Neural progenitor cell (in vitro differentiated cells): ENCODE measurements at regions not wholly inside any gene's neighbourhood (a gene's known extent, or its start where the extent isn't known, plus 50 kb on each side); places are given as distances from the start of the nearest gene placed in this dataset.

Experiments used
- DNase-seq: peaks from one replicate; pipeline ENCODE4 v3.0.0-alpha.2; 2016; ENCODE audit warnings: low spot score
- H2AFZ ChIP-seq: fragments of 200-600 bp; sonication (generic); replicated peaks from 2 replicates; pipeline ENCODE4 v1.6.1; 2016; ENCODE audit warnings: antibody characterized with exemption
- H3F3A ChIP-seq: fragments of 200-600 bp; sonication (generic); 2 replicates; pipeline ENCODE4 v1.6.1; 2016; ENCODE audit warnings: antibody characterized with exemption, low read depth
- H3K27ac ChIP-seq: fragments of 200-600 bp; sonication (generic); 2 replicates; pipeline ENCODE4 v1.5.1; 2016; ENCODE audit warnings: mild to moderate bottlenecking
- H3K27me3 ChIP-seq: fragments of 200-600 bp; sonication (generic); 2 replicates; pipeline ENCODE4 v1.6.1; 2016; ENCODE audit warnings: mild to moderate bottlenecking, moderate library complexity
- H3K36me3 ChIP-seq: fragments of 200-600 bp; sonication (generic); 2 replicates; pipeline ENCODE4 v1.5.1; 2016
- H3K4me1 ChIP-seq: fragments of 200-600 bp; sonication (generic); 2 replicates; pipeline ENCODE4 v1.6.1; 2016; ENCODE audit warnings: mixed run types
- H3K4me2 ChIP-seq: fragments of 200-600 bp; sonication (generic); 2 replicates; pipeline ENCODE4 v1.6.1; 2016
- H3K4me3 ChIP-seq: fragments of 200-600 bp; sonication (generic); 2 replicates; pipeline ENCODE4 v1.5.1; 2016
- H3K79me2 ChIP-seq: fragments of 200-600 bp; sonication (generic); 2 replicates; pipeline ENCODE4 v1.6.1; 2016; ENCODE audit warnings: low read depth
- H3K9ac ChIP-seq: fragments of 200-600 bp; sonication (generic); 2 replicates; pipeline ENCODE4 v1.6.1; 2016
- H3K9me3 ChIP-seq: fragments of 200-600 bp; sonication (generic); 2 replicates; pipeline ENCODE4 v1.5.1; 2016; ENCODE audit warnings: low read depth
- H4K20me1 ChIP-seq: fragments of 200-600 bp; sonication (generic); 2 replicates; pipeline ENCODE4 v1.6.1; 2016; ENCODE audit warnings: low read depth
- H3K27ac Mint-ChIP-seq: 3 replicates; pipeline ENCODE4 v1.8.0; 2021; ENCODE audit warnings: mixed read lengths
- H3K27me3 Mint-ChIP-seq: 2 replicates; pipeline ENCODE4 v1.8.0; 2022; ENCODE audit warnings: low read depth, mild to moderate bottlenecking, inconsistent platforms, moderate library complexity, mixed read lengths; ENCODE audit not compliant: insufficient read depth
- H3K36me3 Mint-ChIP-seq: 3 replicates; pipeline ENCODE4 v1.8.0; 2021; ENCODE audit warnings: mixed read lengths
- H3K4me1 Mint-ChIP-seq: 3 replicates; pipeline ENCODE4 v1.8.0; 2021; ENCODE audit warnings: mixed read lengths
- H3K4me3 Mint-ChIP-seq: 3 replicates; pipeline ENCODE4 v1.8.0; 2021; ENCODE audit warnings: mild to moderate bottlenecking, moderate library complexity, mixed read lengths
- H3K9me3 Mint-ChIP-seq: 3 replicates; pipeline ENCODE4 v1.8.0; 2020; ENCODE audit warnings: mixed read lengths
- EZH2 ChIP-seq: fragments of 200-600 bp; sonication (generic); IDR thresholded peaks from 2 replicates; pipeline ENCODE4 v1.6.1; 2017; ENCODE audit warnings: antibody characterized with exemption, mild to moderate bottlenecking, moderate library complexity
- EZH2phosphoT487 ChIP-seq: fragments of 200-600 bp; sonication (generic); IDR thresholded peaks from 2 replicates; pipeline ENCODE4 v1.6.1; 2017; ENCODE audit warnings: antibody characterized with exemption
- TF ChIP-seq, protein P1 (sequence below): fragments of 200-600 bp; sonication (generic); IDR thresholded peaks from 2 replicates; pipeline ENCODE4 v1.5.1; 2017; ENCODE audit warnings: antibody characterized with exemption, mild to moderate bottlenecking

DNA sequence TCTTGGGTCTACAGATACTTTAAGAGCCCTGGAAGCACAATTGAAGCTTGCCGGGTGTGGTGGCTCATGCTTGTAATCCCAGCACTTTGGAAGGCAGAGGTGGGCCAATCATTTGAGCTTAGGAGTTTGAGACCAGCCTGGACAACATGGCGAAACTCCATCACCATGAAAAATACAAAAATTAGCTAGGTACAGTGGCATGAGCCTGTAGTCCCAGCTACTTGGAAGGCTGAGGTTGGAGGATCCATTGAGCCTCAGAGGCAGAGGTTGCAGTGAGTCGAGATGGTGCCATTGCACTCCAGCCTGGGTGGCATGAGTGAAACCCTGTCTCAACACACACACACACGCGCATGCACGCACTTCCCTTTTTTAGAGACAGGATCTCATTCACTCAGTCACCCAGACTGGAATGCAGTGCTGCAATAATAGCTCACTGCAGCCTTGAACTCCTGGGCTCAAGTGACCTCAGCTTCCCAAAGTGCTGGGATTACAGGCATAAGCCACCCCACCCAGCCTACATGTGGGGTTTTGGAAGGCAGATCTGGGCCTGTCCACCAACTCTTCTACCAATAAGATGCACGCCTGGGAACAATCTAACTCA lies 182.5 kb upstream of the JARID2 start:
- no peak for TF ChIP-seq EZH2phosphoT487
- TF ChIP-seq EZH2: no peak
- TF ChIP-seq, protein P1, sequence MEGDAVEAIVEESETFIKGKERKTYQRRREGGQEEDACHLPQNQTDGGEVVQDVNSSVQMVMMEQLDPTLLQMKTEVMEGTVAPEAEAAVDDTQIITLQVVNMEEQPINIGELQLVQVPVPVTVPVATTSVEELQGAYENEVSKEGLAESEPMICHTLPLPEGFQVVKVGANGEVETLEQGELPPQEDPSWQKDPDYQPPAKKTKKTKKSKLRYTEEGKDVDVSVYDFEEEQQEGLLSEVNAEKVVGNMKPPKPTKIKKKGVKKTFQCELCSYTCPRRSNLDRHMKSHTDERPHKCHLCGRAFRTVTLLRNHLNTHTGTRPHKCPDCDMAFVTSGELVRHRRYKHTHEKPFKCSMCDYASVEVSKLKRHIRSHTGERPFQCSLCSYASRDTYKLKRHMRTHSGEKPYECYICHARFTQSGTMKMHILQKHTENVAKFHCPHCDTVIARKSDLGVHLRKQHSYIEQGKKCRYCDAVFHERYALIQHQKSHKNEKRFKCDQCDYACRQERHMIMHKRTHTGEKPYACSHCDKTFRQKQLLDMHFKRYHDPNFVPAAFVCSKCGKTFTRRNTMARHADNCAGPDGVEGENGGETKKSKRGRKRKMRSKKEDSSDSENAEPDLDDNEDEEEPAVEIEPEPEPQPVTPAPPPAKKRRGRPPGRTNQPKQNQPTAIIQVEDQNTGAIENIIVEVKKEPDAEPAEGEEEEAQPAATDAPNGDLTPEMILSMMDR: no peak
- no peak overlapping the region for H3K27ac ChIP-seq
- DNase-seq: no peak
- H3K9me3 Mint-ChIP-seq: peaks cover 7% of the 10 kb centered on the region
- no peaks in the 10 kb centered on the region for H3K36me3 Mint-ChIP-seq
- peaks cover 5% of the 10 kb centered on the region for H3K4me1 Mint-ChIP-seq
- no peaks in the 10 kb centered on the region for H3K9me3 ChIP-seq
- H4K20me1 ChIP-seq: no peaks in the 10 kb centered on the region
- no peaks in the 10 kb centered on the region for H3K27me3 ChIP-seq
- H3F3A ChIP-seq: peaks cover 6% of the 10 kb centered on the region
- no peak overlapping the region for H3K4me2 ChIP-seq
- H3K36me3 ChIP-seq: no peaks in the 10 kb centered on the region
- H3K4me3 ChIP-seq: no peak overlapping the region
- peaks cover 4% of the 10 kb centered on the region for H3K27me3 Mint-ChIP-seq
- H3K79me2 ChIP-seq: no peaks in the 10 kb centered on the region
- H3K27ac Mint-ChIP-seq: no peak overlapping the region
- H3K4me1 ChIP-seq: peaks cover 5% of the 10 kb centered on the region
- no peak overlapping the region for H2AFZ ChIP-seq
- no peak overlapping the region for H3K9ac ChIP-seq
- no peak overlapping the region for H3K4me3 Mint-ChIP-seq

DNA sequence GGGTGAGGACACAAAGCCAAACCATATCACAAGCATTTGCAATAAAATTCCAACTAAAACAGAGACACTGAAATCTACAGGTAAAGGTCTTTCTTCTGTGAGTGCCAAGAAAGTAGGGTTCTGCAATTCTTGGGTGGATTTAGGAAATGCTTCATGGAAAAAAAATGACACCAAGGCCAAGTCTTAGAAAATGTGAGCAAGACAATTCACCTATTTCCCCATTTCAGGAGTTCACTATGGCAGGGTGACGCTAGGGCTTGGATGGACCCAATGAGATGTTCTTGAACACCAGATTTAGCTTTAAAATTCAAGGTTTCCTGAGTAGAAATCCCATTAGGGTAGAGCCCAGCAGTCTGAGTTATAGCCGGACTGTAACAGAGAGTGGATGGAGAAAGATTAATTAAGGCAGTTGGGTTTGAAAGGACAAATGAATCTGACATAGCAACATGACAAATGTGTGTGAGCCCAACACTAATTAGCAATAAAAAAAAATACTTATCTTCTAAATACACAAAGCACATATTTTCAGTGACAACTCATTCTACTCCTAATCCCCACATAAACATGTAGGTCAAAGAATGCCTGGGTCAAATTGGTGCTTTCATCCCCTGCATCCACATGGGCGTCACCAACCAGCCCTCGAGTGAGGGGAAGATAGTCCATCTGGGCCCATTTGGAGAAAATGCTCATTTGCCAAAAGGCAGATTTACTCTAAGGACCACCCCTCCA lies 180.4 kb upstream of the JARID2 start:
- Histone ChIP-seq H3K4me3 (no peak overlapping the region), H3K27ac (no peak overlapping the region), H3K4me2 (no peak overlapping the region), H3K36me3 (no peaks in the 10 kb centered on the region), H3K27me3 (no peaks in the 10 kb centered on the region), H2AFZ (no peak overlapping the region), H3K9me3 (no peaks in the 10 kb centered on the region), H3F3A (peaks cover 6% of the 10 kb centered on the region), H3K79me2 (no peaks in the 10 kb centered on the region), H4K20me1 (no peaks in the 10 kb centered on the region), H3K9ac (no peak overlapping the region), H3K4me1 (peaks cover 5% of the 10 kb centered on the region)
- Mint-ChIP-seq H3K27me3 (peaks cover 4% of the 10 kb centered on the region), H3K4me3 (no peak overlapping the region), H3K27ac (no peak overlapping the region), H3K4me1 (peaks cover 10% of the 10 kb centered on the region), H3K36me3 (no peaks in the 10 kb centered on the region), H3K9me3 (peaks cover 5% of the 10 kb centered on the region)
- TF ChIP-seq EZH2 (no peak), EZH2phosphoT487 (no peak)
- TF ChIP-seq, protein P1: no peak
- no peak for DNase-seq

DNA sequence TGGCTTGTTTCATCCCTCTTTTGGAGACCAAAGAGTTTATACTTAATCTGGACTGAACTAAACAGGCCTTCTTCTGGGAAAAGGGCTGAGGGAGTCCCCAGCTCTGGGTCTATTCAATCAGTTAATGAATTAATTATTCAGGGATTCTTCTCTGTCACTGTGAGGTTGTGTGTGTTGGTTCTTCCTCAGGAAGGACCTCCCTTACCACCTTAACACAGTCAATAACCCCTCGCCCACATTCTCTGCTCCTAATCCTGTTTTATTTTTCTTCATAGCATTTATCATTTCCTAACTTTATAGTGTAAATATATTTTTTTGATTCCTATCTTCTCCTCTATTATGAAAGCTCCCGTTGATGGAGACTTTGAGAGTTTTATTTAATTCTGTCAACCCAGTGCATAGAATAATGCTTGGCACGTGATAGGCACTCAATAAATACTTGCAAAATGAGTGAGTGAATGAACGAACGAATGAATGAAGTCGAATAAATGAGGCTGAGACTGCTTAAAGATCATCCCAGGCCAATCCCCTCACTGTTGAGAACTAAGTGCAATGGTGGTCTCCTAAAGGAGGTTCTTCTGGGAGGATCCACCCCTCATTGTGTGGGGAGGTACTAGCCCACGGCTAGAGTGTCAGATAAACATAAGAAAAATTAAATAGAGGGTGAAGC lies 179.6 kb upstream of the JARID2 start:
- Histone ChIP-seq H3K27me3 (no peaks in the 10 kb centered on the region), H3K9ac (no peak overlapping the region), H3K27ac (no peak overlapping the region), H4K20me1 (no peaks in the 10 kb centered on the region), H3K4me3 (no peak overlapping the region), H3K79me2 (no peaks in the 10 kb centered on the region), H2AFZ (no peak overlapping the region), H3K36me3 (no peaks in the 10 kb centered on the region), H3K9me3 (no peaks in the 10 kb centered on the region), H3K4me2 (no peak overlapping the region), H3K4me1 (peaks cover 1% of the 10 kb centered on the region), H3F3A (peaks cover 2% of the 10 kb centered on the region)
- no peak overlapping the region for H3K4me3 Mint-ChIP-seq
- TF ChIP-seq EZH2 (no peak), EZH2phosphoT487 (no peak)
- TF ChIP-seq, protein P1: no peak
- peaks cover 5% of the 10 kb centered on the region for H3K9me3 Mint-ChIP-seq
- H3K4me1 Mint-ChIP-seq: peaks cover 6% of the 10 kb centered on the region
- H3K27me3 Mint-ChIP-seq: peaks cover 4% of the 10 kb centered on the region
- no peak overlapping the region for H3K27ac Mint-ChIP-seq
- DNase-seq: no peak
- H3K36me3 Mint-ChIP-seq: no peaks in the 10 kb centered on the region
